H9 (cell line): ENCODE measurements at regions not wholly inside any gene's neighbourhood (a gene's known extent, or its start where the extent isn't known, plus 50 kb on each side); places are given as distances from the start of the nearest gene placed in this dataset.

Experiments used
- DNase-seq: peaks from one replicate; pipeline ENCODE4 v3.0.0-alpha.2; 2017
- H2AFZ ChIP-seq: one replicate; pipeline ENCODE4 v1.6.1; 2013; ENCODE audit warnings: mild to moderate bottlenecking, low read length, control low read depth, moderate library complexity
- H2AK5ac ChIP-seq: 2 replicates; pipeline ENCODE4 v1.6.1; 2013; ENCODE audit warnings: low read length, control low read depth, mixed read lengths; ENCODE audit not compliant: insufficient read length
- H2BK120ac ChIP-seq: one replicate; pipeline ENCODE4 v1.6.1; 2013; ENCODE audit warnings: low read depth, mild to moderate bottlenecking, low read length, control low read depth, inconsistent platforms; ENCODE audit not compliant: poor library complexity, severe bottlenecking
- H2BK12ac ChIP-seq: 2 replicates; pipeline ENCODE4 v1.6.1; 2013; ENCODE audit warnings: low read length, control low read depth, mixed read lengths, low read depth; ENCODE audit not compliant: insufficient read length
- H2BK15ac ChIP-seq: 2 replicates; pipeline ENCODE4 v1.6.1; 2013; ENCODE audit warnings: low read depth, low read length, control low read depth
- H2BK20ac ChIP-seq: one replicate; pipeline ENCODE4 v1.6.1; 2013; ENCODE audit warnings: low read depth, mild to moderate bottlenecking, low read length, control low read depth, inconsistent platforms; ENCODE audit not compliant: poor library complexity, severe bottlenecking
- H2BK5ac ChIP-seq: 2 replicates; pipeline ENCODE4 v1.6.1; 2013; ENCODE audit warnings: low read length, control low read depth, mixed read lengths; ENCODE audit not compliant: insufficient read length
- H3K14ac ChIP-seq: 2 replicates; pipeline ENCODE4 v1.6.1; 2013; ENCODE audit warnings: low read length, control low read depth; ENCODE audit not compliant: insufficient read depth
- H3K18ac ChIP-seq: 2 replicates; pipeline ENCODE4 v1.6.1; 2013; ENCODE audit warnings: low read depth, mild to moderate bottlenecking, mixed read lengths, low read length, control low read depth; ENCODE audit not compliant: insufficient read length
- H3K23ac ChIP-seq: 2 replicates; pipeline ENCODE4 v1.6.1; 2013; ENCODE audit warnings: low read length, control low read depth, mixed read lengths, low read depth; ENCODE audit not compliant: insufficient read length
- H3K23me2 ChIP-seq: 2 replicates; pipeline ENCODE4 v1.6.1; 2013; ENCODE audit warnings: low read depth, mild to moderate bottlenecking, mixed read lengths, low read length, control low read depth; ENCODE audit not compliant: insufficient read length, poor library complexity, severe bottlenecking
- H3K27ac ChIP-seq: 2 replicates; pipeline ENCODE4 v1.5.1; 2013; ENCODE audit warnings: low read length, control low read depth, mixed read lengths, low read depth; ENCODE audit not compliant: insufficient read length
- H3K27me3 ChIP-seq: 2 replicates; pipeline ENCODE4 v1.6.1; 2013; ENCODE audit warnings: low read length, control low read depth, inconsistent platforms; ENCODE audit not compliant: insufficient read depth
- H3K4ac ChIP-seq: 2 replicates; pipeline ENCODE4 v1.6.1; 2013; ENCODE audit warnings: low read depth, mild to moderate bottlenecking, control low read depth, inconsistent platforms, low read length, moderate library complexity
- H3K4me1 ChIP-seq: 2 replicates; pipeline ENCODE4 v1.6.1; 2013; ENCODE audit warnings: low read length, control low read depth, inconsistent platforms; ENCODE audit not compliant: insufficient read depth
- H3K4me2 ChIP-seq: 2 replicates; pipeline ENCODE4 v1.6.1; 2013; ENCODE audit warnings: low read length, control low read depth, mixed read lengths; ENCODE audit not compliant: insufficient read length, insufficient read depth
- H3K56ac ChIP-seq: 2 replicates; pipeline ENCODE4 v1.6.1; 2013; ENCODE audit warnings: low read depth, mild to moderate bottlenecking, mixed read lengths, low read length, control low read depth; ENCODE audit not compliant: insufficient read length
- H3K79me1 ChIP-seq: 2 replicates; pipeline ENCODE4 v1.6.1; 2013; ENCODE audit warnings: low read depth, mild to moderate bottlenecking, moderate library complexity, low read length, control low read depth, inconsistent platforms; ENCODE audit not compliant: insufficient read depth, poor library complexity, severe bottlenecking
- H3K79me2 ChIP-seq: 2 replicates; pipeline ENCODE4 v1.6.1; 2013; ENCODE audit warnings: low read length, control low read depth, inconsistent platforms; ENCODE audit not compliant: insufficient read depth
- H3K9ac ChIP-seq: 2 replicates; pipeline ENCODE4 v1.6.1; 2013; ENCODE audit warnings: low read length, control low read depth, mixed read lengths; ENCODE audit not compliant: insufficient read length; ENCODE audit errors: extremely low read depth
- H3K9me3 ChIP-seq: one replicate; pipeline ENCODE4 v1.6.1; 2013; ENCODE audit warnings: low read depth, low read length, inconsistent platforms; ENCODE audit not compliant: control insufficient read depth
- H3T11ph ChIP-seq: one replicate; pipeline ENCODE4 v1.6.1; 2013; ENCODE audit warnings: mild to moderate bottlenecking, low read length, control low read depth, inconsistent platforms
- H4K20me1 ChIP-seq: one replicate; pipeline ENCODE4 v1.6.1; 2013; ENCODE audit not compliant: control insufficient read depth, insufficient read length, insufficient read depth
- H4K5ac ChIP-seq: 2 replicates; pipeline ENCODE4 v1.6.1; 2013; ENCODE audit warnings: low read depth, mild to moderate bottlenecking, mixed read lengths, low read length, control low read depth; ENCODE audit not compliant: insufficient read length
- H4K8ac ChIP-seq: replicated peaks from 2 replicates; pipeline ENCODE4 v1.6.1; 2013; ENCODE audit warnings: low read length, control low read depth, mixed read lengths, low read depth; ENCODE audit not compliant: insufficient read length
- H4K91ac ChIP-seq: 2 replicates; pipeline ENCODE4 v1.6.1; 2013; ENCODE audit warnings: low read depth, mild to moderate bottlenecking, moderate library complexity, mixed read lengths, low read length, control low read depth; ENCODE audit not compliant: insufficient read length
- H3K27ac Mint-ChIP-seq, 3 experiments: 2 replicates in 2 of 3; 3 replicates in 1 of 3; pipeline ENCODE4 v1.8.0; 2020 to 2021; ENCODE audit warnings: mixed read lengths in 3 of 3, mild to moderate bottlenecking in 1 of 3, moderate library complexity in 1 of 3
- H3K27me3 Mint-ChIP-seq: 2 replicates; pipeline ENCODE4 v1.8.0; 2021; ENCODE audit warnings: low read depth, mild to moderate bottlenecking, moderate library complexity, mixed read lengths
- H3K36me3 Mint-ChIP-seq, 3 experiments: 2 replicates in 2 of 3; 3 replicates in 1 of 3; pipeline ENCODE4 v1.8.0; 2020 to 2021; ENCODE audit warnings: low read depth in 3 of 3, mixed read lengths in 3 of 3; ENCODE audit not compliant: insufficient read depth in 1 of 3
- H3K4me1 Mint-ChIP-seq, 2 experiments: 2 replicates each; pipeline ENCODE4 v1.8.0; 2020; ENCODE audit warnings: mixed read lengths in 2 of 2
- H3K4me3 Mint-ChIP-seq, 2 experiments: 2 replicates in 1 of 2; 3 replicates in 1 of 2; pipeline ENCODE4 v1.8.0; 2020 to 2021; ENCODE audit warnings: mild to moderate bottlenecking in 2 of 2, mixed read lengths in 2 of 2, moderate library complexity in 1 of 2
- H3K9me3 Mint-ChIP-seq, 2 experiments: 2 replicates in 1 of 2; 3 replicates in 1 of 2; pipeline ENCODE4 v1.8.0; 2020; ENCODE audit warnings: mild to moderate bottlenecking in 2 of 2, mixed read lengths in 2 of 2, moderate library complexity in 1 of 2
- WGBS: extraction: QIAGEN DNeasy Blood & Tissue Kit; methylation state at CpG from one replicate; pipeline ENCODE4 v1.1.7; 2013; ENCODE audit warnings: missing lambda C conversion rate, low lambda C conversion rate, mixed read lengths; ENCODE audit not compliant: insufficient read length; ENCODE audit errors: extremely low coverage; 5-methylcytosine and 5-hydroxymethylcytosine counted together
- TF ChIP-seq, protein P1 (sequence below): fragments of 200-600 bp; sonication (generic); conservative IDR thresholded peaks from 3 replicates; pipeline ENCODE4 v1.8.0; 2021; ENCODE audit warnings: antibody characterized with exemption, mild to moderate bottlenecking

DNA sequence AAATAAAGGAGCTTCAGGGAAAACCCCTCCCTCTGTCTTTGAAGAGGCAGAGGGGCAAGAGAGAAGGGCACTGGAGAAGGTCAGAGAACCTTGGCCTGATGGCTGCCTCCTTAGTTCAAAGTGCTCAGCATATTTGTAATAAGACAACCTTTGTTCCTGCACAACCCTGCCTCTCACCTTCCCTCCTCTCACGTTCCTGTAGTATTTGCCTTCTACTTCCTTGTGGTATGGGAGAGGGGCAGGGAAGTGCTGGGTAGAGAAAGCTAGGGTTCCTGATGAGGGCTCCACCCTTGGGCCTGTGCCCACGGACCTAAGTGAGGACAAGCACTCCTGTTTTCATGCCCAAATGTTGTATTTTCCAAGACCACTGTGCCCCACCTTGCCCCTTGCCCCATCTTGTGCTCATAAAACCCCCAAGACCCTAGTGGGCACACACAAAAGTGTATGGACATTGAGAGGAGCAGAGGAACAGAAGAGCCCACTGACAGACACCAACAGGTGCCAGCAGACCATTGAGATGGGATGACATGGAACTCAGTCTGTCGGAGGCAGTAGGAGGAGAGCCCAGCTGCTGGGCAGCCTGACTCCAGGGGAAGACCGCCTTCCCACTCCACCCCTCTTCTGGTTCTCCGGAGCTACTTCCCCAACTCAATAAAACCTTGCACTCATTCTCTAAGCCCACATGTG is 261.5 kb upstream of the CCDC196 start:
- H2BK120ac ChIP-seq, result no peak overlapping the region
- no peaks in the 10 kb centered on the region for H3K9me3 ChIP-seq
- no peaks in the 10 kb centered on the region for H3K4me1 ChIP-seq
- H3K4ac ChIP-seq, result no peak overlapping the region
- no peak for DNase-seq
- no peak overlapping the region for H3K23ac ChIP-seq
- no peak overlapping the region for H4K8ac ChIP-seq
- H4K5ac ChIP-seq, result no peak overlapping the region
- no peak overlapping the region for H3K9ac ChIP-seq
- no peak overlapping the region for H2BK20ac ChIP-seq
- no peaks in the 10 kb centered on the region for H3K79me1 ChIP-seq
- Mint-ChIP-seq H3K4me1 (peaks cover 0 to under 1% of the 10 kb centered on the region in 2 experiments; a peak in 3 of 4 replicates), H3K27me3 (peaks cover 3% of the 10 kb centered on the region), H3K4me3 (no peak overlapping the region), H3K36me3 (peaks cover 3 to 7% (median 6%) of the 10 kb centered on the region in 3 experiments; a peak in 5 of 7 replicates), H3K27ac (peak overlapping the region in 1 of 3 experiments; percentile 62; a peak in 1 of 7 replicates), H3K9me3 (peaks cover 9 to 23% of the 10 kb centered on the region in 2 experiments; a peak in 4 of 5 replicates)
- H4K91ac ChIP-seq, result no peak overlapping the region
- H3K27ac ChIP-seq, result no peak overlapping the region
- no peak overlapping the region for H3K14ac ChIP-seq
- no peaks in the 10 kb centered on the region for H3K23me2 ChIP-seq
- TF ChIP-seq, protein P1, sequence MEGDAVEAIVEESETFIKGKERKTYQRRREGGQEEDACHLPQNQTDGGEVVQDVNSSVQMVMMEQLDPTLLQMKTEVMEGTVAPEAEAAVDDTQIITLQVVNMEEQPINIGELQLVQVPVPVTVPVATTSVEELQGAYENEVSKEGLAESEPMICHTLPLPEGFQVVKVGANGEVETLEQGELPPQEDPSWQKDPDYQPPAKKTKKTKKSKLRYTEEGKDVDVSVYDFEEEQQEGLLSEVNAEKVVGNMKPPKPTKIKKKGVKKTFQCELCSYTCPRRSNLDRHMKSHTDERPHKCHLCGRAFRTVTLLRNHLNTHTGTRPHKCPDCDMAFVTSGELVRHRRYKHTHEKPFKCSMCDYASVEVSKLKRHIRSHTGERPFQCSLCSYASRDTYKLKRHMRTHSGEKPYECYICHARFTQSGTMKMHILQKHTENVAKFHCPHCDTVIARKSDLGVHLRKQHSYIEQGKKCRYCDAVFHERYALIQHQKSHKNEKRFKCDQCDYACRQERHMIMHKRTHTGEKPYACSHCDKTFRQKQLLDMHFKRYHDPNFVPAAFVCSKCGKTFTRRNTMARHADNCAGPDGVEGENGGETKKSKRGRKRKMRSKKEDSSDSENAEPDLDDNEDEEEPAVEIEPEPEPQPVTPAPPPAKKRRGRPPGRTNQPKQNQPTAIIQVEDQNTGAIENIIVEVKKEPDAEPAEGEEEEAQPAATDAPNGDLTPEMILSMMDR, result no peak
- no peak overlapping the region for H2BK5ac ChIP-seq
- H2BK15ac ChIP-seq, result no peak overlapping the region
- no peak overlapping the region for H3K4me2 ChIP-seq
- no peak overlapping the region for H3T11ph ChIP-seq
- H2AFZ ChIP-seq, result no peak overlapping the region
- no peak overlapping the region for H2BK12ac ChIP-seq
- H3K18ac ChIP-seq, result no peak overlapping the region
- H3K27me3 ChIP-seq, result no peaks in the 10 kb centered on the region
- H3K79me2 ChIP-seq, result no peaks in the 10 kb centered on the region
- WGBS, result no CpG with 5 or more reads among the region's 5 CpGs
- H3K56ac ChIP-seq, result no peak overlapping the region
- no peaks in the 10 kb centered on the region for H4K20me1 ChIP-seq
- no peak overlapping the region for H2AK5ac ChIP-seq
